CD4-positive, alpha-beta T cell (primary cell): ENCODE measurements at regions not wholly inside any gene's neighbourhood (a gene's known extent, or its start where the extent isn't known, plus 50 kb on each side); places are given as distances from the start of the nearest gene placed in this dataset.
"Not testable (repeated sequence)": the region's sequence is repeated elsewhere in the genome, so short reads cannot be mapped to it uniquely, and the experiment has no call there.

ENCODE experiments used
- ATAC-seq: fragments of 200-7000 bp; cut with Tn5 transposase; one replicate; pipeline ENCODE4 v1.10.0; 2022; ENCODE audit warnings: mild to moderate bottlenecking; ENCODE audit not compliant: poor library complexity
- CTCF ChIA-PET: fragments of 350-600 bp; sonication (Branson Sonifier 250); formaldehyde crosslinking; loops from one replicate; lab custom pipeline; 2021; ENCODE audit warnings: antibody characterized with exemption, inconsistent platforms; lab: Charles Lee
- POLR2A ChIA-PET: fragments of 350-600 bp; sonication (Branson Sonifier 250); formaldehyde crosslinking; loops from one replicate; lab custom pipeline; 2021; ENCODE audit warnings: antibody characterized with exemption, inconsistent platforms; lab: Charles Lee
- DNase-seq, 14 experiments: peaks; one replicate each; pipeline ENCODE4 v3.0.0-alpha.2; 2013 to 2020; ENCODE audit warnings: mixed read lengths in 2 of 14
- H3K27ac ChIP-seq, 2 donors: one replicate each; pipeline versions ENCODE4 v1.5.1 to v1.7.0; 2013; ENCODE audit warnings: low read length in 2 of 2, low read depth in 1 of 2, mild to moderate bottlenecking in 1 of 2
- H3K27me3 ChIP-seq, 2 experiments: 1 replicate in 1 of 2; 2 replicates in 1 of 2; pipeline versions ENCODE4 v1.6.1 to v1.7.0; 2013; ENCODE audit warnings: low read length in 2 of 2, control low read depth in 1 of 2, mild to moderate bottlenecking in 1 of 2, moderate library complexity in 1 of 2; ENCODE audit not compliant: insufficient read depth in 2 of 2, control insufficient read depth in 1 of 2
- H3K36me3 ChIP-seq: one replicate; pipeline ENCODE4 v1.6.1; 2013; ENCODE audit warnings: low read length, control low read depth; ENCODE audit not compliant: insufficient read depth
- H3K4me1 ChIP-seq: one replicate; pipeline ENCODE4 v1.6.1; 2013; ENCODE audit warnings: low read length, control low read depth; ENCODE audit not compliant: insufficient read depth
- H3K4me3 ChIP-seq: one replicate; pipeline ENCODE4 v1.5.1; 2013; ENCODE audit warnings: mild to moderate bottlenecking, low read length, moderate library complexity
- H3K9me3 ChIP-seq, 2 experiments: 1 replicate in 1 of 2; 2 replicates in 1 of 2; pipeline versions ENCODE4 v1.6.1 to v1.7.0; 2013; ENCODE audit warnings: low read length in 2 of 2, mild to moderate bottlenecking in 2 of 2, control low read depth in 1 of 2, moderate library complexity in 1 of 2; ENCODE audit not compliant: control insufficient read depth in 1 of 2, insufficient read depth in 1 of 2
- H3K27ac Mint-ChIP-seq: one replicate; pipeline ENCODE4 v1.8.0; 2020; ENCODE audit warnings: mixed read lengths
- H3K27me3 Mint-ChIP-seq: one replicate; pipeline ENCODE4 v1.8.0; 2021; ENCODE audit warnings: mixed read lengths
- H3K36me3 Mint-ChIP-seq: one replicate; pipeline ENCODE4 v1.8.0; 2021; ENCODE audit warnings: low read depth, mixed read lengths
- H3K4me1 Mint-ChIP-seq: one replicate; pipeline ENCODE4 v1.8.0; 2021; ENCODE audit warnings: low read depth, mixed read lengths
- H3K4me3 Mint-ChIP-seq: one replicate; pipeline ENCODE4 v1.8.0; 2020; ENCODE audit warnings: mild to moderate bottlenecking, mixed read lengths
- H3K9me3 Mint-ChIP-seq: one replicate; pipeline ENCODE4 v1.8.0; 2020; ENCODE audit warnings: mixed read lengths
- intact Hi-C, 2 experiments: fragments of 100-400 bp; cut with DNase I in 1 of 2; cut with micrococcal nuclease in 1 of 2; formaldehyde crosslinking; loops; one replicate each; pipeline versions ENCODE4 v1.15.1 to v1.9.0; 2023 to 2025; cut with DNase I, micrococcal nuclease
- TF ChIP-seq, protein P1 (sequence below): fragments of 200-600 bp; IDR thresholded peaks from one replicate; pipeline ENCODE4 v1.8.0; 2022; ENCODE audit warnings: antibody characterized with exemption, mild to moderate bottlenecking

DNA sequence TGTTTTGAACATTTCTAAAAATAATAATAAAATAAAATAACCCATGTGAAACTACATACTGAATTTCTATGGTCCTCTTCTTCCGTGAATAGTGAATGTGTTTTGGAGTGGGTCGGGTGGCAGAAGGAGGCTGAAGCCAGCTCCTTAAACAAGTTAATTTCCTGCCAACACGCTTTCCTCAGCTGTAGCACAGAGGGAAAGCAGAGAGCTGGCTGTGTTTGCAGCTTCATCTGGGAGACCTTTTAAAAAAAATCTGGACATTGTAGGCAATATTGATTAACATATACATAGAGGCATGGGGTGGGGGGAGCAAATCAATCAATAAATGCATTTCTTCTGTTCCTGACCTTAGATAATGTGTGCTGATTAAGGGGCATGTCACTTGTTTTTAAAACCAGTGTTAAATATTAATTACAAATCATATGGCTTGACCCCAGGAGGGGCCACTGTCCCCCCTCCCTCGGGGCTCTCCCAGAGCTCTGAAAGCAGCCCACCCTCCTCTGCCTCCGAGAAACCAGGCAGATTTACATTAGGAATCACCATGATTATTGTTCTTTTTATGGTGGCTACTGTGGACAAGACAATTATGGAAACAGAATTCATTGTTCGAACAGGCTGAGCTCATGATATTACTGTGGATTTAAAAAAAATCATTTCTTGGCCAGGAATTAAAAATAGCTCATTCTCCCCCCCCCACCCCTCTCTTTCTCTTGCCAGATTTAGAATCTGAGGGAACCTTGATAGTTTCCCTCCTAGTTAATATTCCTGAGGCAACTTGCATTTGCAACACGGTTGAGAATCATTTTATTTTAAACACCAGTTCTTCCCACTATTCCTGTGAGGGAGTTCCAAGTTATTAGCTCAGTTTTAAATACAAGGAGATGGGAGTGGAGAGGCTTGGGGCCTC is 100.5 kb upstream of the CARD11 start:
- Mint-ChIP-seq H3K27me3 (no peaks in the 10 kb centered on the region), H3K4me3 (no peak overlapping the region), H3K27ac (no peak overlapping the region), H3K4me1 (peaks cover 9% of the 10 kb centered on the region), H3K36me3 (no peaks in the 10 kb centered on the region), H3K9me3 (no peaks in the 10 kb centered on the region)
- ATAC-seq (no peak), DNase-seq (no peak)
- H3K9me3 ChIP-seq, result no peaks in the 10 kb centered on the region
- ChIA-PET POLR2A (interaction anchor here (0.8 to 1.6 kb wide), 2 partner anchors 45 to 52 kb away, joined by 3 read pairs; no protein-coding TSS in a partner anchor), CTCF (no interaction called here)
- TF ChIP-seq, protein P1, sequence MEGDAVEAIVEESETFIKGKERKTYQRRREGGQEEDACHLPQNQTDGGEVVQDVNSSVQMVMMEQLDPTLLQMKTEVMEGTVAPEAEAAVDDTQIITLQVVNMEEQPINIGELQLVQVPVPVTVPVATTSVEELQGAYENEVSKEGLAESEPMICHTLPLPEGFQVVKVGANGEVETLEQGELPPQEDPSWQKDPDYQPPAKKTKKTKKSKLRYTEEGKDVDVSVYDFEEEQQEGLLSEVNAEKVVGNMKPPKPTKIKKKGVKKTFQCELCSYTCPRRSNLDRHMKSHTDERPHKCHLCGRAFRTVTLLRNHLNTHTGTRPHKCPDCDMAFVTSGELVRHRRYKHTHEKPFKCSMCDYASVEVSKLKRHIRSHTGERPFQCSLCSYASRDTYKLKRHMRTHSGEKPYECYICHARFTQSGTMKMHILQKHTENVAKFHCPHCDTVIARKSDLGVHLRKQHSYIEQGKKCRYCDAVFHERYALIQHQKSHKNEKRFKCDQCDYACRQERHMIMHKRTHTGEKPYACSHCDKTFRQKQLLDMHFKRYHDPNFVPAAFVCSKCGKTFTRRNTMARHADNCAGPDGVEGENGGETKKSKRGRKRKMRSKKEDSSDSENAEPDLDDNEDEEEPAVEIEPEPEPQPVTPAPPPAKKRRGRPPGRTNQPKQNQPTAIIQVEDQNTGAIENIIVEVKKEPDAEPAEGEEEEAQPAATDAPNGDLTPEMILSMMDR, result no peak
- H3K4me3 ChIP-seq, result no peak overlapping the region
- no peak overlapping the region for H3K27ac ChIP-seq
- no peaks in the 10 kb centered on the region for H3K27me3 ChIP-seq
- no peaks in the 10 kb centered on the region for H3K36me3 ChIP-seq
- no peaks in the 10 kb centered on the region for H3K4me1 ChIP-seq
- intact Hi-C loops, result no loop called here

DNA sequence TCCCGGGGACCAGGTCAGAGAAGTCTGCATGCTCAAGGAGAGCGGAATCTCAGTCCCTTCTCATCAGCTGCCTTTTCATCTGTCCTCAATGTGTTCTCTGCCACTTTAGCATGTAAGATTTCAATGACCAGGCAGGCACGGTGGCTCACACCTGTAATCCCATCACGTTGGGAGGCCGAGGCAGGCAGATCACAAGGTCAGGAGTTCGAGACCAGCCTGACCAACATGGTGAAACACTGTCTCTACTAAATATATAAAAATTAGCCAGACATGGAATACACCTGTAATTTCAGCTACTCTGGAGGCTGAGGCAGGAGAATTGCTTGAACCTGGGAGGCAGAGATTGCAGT is 101.1 kb upstream of the CARD11 start:
- ATAC-seq, H3K27me3 ChIP-seq, DNase-seq, H3K4me3 Mint-ChIP-seq, intact Hi-C loops, H3K36me3 ChIP-seq, H3K9me3 Mint-ChIP-seq, CTCF ChIA-PET, H3K4me3 ChIP-seq, H3K27ac Mint-ChIP-seq, H3K9me3 ChIP-seq, H3K27ac ChIP-seq, H3K36me3 Mint-ChIP-seq, H3K27me3 Mint-ChIP-seq, H3K4me1 ChIP-seq: not testable (repeated sequence)
- POLR2A ChIA-PET, result interaction anchor here (1.6 kb wide), 1 partner anchor 53 kb away, joined by 3 read pairs; no protein-coding TSS in a partner anchor
- H3K4me1 Mint-ChIP-seq, result peaks cover 11% of the 10 kb centered on the region

DNA sequence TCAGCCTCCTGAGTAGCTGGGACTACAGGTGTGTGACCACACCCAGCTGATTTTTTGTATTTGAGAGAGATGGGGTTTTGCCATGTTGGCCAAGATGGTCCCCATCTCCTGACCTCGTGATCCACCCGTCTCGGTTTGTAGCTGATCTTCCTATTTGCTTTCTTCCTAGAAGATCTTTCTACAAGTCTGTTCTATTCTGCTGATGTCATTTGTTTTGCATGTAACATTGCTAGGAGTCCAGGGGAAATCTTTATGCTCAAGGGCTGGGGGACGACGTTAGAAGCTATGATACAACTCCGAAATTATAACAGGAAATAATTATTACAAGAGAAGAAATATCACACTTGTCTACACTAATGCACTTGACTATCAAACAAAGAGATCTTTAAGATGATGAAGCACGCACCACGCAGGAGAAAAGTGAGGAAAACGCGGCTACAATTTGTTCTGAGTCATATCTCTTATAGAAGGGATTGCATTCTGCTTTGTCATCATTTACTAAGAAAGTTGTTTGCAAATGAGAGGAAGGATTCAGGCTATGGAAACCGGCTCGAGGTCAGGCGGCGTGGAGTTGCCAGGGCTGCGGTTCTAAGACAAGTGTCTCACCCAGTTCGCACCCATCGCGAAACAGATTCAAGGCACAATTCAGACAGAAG is 103.0 kb upstream of the CARD11 start:
- Mint-ChIP-seq H3K4me1 (peaks cover 14% of the 10 kb centered on the region), H3K27me3 (no peaks in the 10 kb centered on the region), H3K27ac (no peak overlapping the region), H3K4me3 (no peak overlapping the region), H3K9me3 (no peaks in the 10 kb centered on the region), H3K36me3 (no peaks in the 10 kb centered on the region)
- Histone ChIP-seq H3K27me3 (no peaks in the 10 kb centered on the region), H3K36me3 (no peaks in the 10 kb centered on the region), H3K27ac (no peak overlapping the region), H3K4me3 (no peak overlapping the region), H3K9me3 (no peaks in the 10 kb centered on the region), H3K4me1 (no peaks in the 10 kb centered on the region)
- TF ChIP-seq, protein P1, result no peak
- CTCF ChIA-PET, result interaction anchor here (1.1 to 1.2 kb wide), 2 partner anchors 81 to 105 kb away, joined by 3 read pairs; no protein-coding TSS in a partner anchor
- POLR2A ChIA-PET, result interaction anchor here (0.6 kb wide), 1 partner anchor 222 kb away, joined by 3 read pairs; no protein-coding TSS in a partner anchor
- ATAC-seq (no peak), DNase-seq (peak in 1 of 14 experiments; percentile 8)
- intact Hi-C loops, result no loop called here

DNA sequence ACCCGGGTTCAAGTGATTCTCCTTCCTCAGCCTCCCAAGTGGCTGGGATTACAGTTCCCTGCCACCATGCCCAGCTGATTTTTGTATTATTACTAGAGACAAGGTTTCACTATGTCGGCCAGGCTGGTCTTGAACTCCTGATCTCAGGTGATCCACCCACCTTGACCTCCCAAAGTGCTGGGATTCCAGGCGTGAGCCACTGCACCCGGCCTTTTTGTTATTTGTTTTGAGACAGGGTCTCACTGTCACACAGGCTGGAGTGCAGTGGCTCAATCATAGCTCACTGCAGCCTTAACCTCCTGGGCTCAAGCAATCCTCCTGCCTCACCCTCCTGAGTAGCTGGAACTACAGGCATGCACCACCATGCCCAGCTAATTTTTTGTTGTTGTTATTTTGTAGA is 104.8 kb upstream of the CARD11 start:
- POLR2A ChIA-PET, H3K4me1 ChIP-seq, H3K27ac Mint-ChIP-seq, H3K27ac ChIP-seq, H3K27me3 ChIP-seq, H3K4me3 ChIP-seq, DNase-seq, CTCF ChIA-PET, H3K9me3 Mint-ChIP-seq, H3K36me3 ChIP-seq, H3K9me3 ChIP-seq, intact Hi-C loops, H3K36me3 Mint-ChIP-seq, H3K4me3 Mint-ChIP-seq, H3K27me3 Mint-ChIP-seq, ATAC-seq: not testable (repeated sequence)
- H3K4me1 Mint-ChIP-seq, result peaks cover 15% of the 10 kb centered on the region
